ENCODE measurements at regions not wholly inside any gene's neighbourhood (a gene's known extent, or its start where the extent isn't known, plus 50 kb on each side); places are given as distances from the start of the nearest gene placed in this dataset.

GRCh38 chr13:112152846-112153245 is 85.9 kb downstream of the SOX1 start:
- CTCF ChIA-PET = no interaction called here
- Mint-ChIP-seq H3K4me1 (ENCODE audit: low read depth, unreplicated experiment) (no peaks in the 10 kb centered on the region), H3K9me3 (ENCODE audit: low read depth, unreplicated experiment) (peaks cover 2% of the 10 kb centered on the region), H3K27me3 (ENCODE audit: unreplicated experiment) (no peaks in the 10 kb centered on the region), H3K27ac (ENCODE audit: unreplicated experiment) (no peak overlapping the region), H3K4me3 (ENCODE audit: low read depth, unreplicated experiment) (no peak overlapping the region), H3K36me3 (ENCODE audit: insufficient read depth, unreplicated experiment) (no peaks in the 10 kb centered on the region)
- TF ChIP-seq, protein P1, sequence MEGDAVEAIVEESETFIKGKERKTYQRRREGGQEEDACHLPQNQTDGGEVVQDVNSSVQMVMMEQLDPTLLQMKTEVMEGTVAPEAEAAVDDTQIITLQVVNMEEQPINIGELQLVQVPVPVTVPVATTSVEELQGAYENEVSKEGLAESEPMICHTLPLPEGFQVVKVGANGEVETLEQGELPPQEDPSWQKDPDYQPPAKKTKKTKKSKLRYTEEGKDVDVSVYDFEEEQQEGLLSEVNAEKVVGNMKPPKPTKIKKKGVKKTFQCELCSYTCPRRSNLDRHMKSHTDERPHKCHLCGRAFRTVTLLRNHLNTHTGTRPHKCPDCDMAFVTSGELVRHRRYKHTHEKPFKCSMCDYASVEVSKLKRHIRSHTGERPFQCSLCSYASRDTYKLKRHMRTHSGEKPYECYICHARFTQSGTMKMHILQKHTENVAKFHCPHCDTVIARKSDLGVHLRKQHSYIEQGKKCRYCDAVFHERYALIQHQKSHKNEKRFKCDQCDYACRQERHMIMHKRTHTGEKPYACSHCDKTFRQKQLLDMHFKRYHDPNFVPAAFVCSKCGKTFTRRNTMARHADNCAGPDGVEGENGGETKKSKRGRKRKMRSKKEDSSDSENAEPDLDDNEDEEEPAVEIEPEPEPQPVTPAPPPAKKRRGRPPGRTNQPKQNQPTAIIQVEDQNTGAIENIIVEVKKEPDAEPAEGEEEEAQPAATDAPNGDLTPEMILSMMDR (IDR thresholded peaks at IDR 0.05; ENCODE audit: unreplicated experiment) = no peak
- intact Hi-C loops (cut with micrococcal nuclease; ENCODE audit: unreplicated experiment) = no loop called here
- no peak for DNase-seq
- no TSS peak for BruUV-seq (replicated peaks)

- no peaks in the 10 kb centered on the region for H3K36me3 Mint-ChIP-seq (ENCODE audit: insufficient read depth, unreplicated experiment)
- CTCF ChIA-PET = no interaction called here
- H3K4me1 Mint-ChIP-seq (ENCODE audit: low read depth, unreplicated experiment) = no peaks in the 10 kb centered on the region
- no TSS peak for BruUV-seq (replicated peaks)
- no peak overlapping the region for H3K27ac Mint-ChIP-seq (ENCODE audit: unreplicated experiment)
- intact Hi-C loops (cut with micrococcal nuclease; ENCODE audit: unreplicated experiment) = no loop called here
- no peaks in the 10 kb centered on the region for H3K27me3 Mint-ChIP-seq (ENCODE audit: unreplicated experiment)
- H3K9me3 Mint-ChIP-seq (ENCODE audit: low read depth, unreplicated experiment) = peaks cover 3% of the 10 kb centered on the region
- TF ChIP-seq, protein P1 (IDR thresholded peaks at IDR 0.05; ENCODE audit: unreplicated experiment) = no peak
- H3K4me3 Mint-ChIP-seq (ENCODE audit: low read depth, unreplicated experiment) = no peak overlapping the region
- no peak for DNase-seq
Observed at GRCh38 chr13:112153364-112153763, 86.4 kb downstream of the SOX1 start.

- intact Hi-C loops (cut with micrococcal nuclease; ENCODE audit: unreplicated experiment) = no loop called here
Observed at GRCh38 chr13:112153846-112154245, 86.9 kb downstream of the SOX1 start.

DNA sequence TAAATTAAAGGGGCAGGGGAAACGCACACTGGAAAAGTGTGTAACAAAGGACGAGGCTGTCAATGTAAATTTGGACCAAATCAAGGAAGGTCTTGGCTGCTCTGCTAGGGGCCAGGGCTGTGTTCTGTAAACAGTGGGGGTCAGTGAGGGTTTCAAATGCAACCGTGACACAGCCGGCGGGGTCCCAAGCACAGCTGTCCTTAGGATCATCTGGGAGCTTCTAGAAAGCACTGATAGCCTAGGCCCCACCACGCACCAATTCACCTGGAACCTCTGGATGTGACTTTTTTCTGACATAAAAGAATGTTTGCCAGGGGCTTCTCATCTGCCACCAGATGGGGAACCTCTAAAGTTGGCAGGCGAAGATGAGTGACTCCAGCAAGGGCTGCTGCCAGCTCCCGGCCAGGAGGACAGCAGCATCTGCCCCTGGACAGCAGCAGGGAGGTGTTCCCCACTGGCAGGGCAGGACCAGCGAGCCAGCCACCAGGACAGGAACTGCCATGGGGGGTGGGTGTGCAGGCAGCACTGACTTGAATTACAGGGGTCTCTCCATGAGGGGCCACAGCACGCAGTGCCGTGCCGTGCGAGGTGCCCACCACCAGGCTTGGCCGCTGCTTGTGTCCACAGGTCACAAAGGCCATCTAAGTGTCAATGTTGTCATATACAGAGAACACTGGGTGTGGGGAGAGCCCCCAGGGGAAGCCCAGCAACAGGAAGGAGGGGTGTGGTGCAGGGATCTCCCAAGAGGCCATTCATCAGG is 87.5 kb downstream of the SOX1 start:
- H3K4me3 Mint-ChIP-seq (ENCODE audit: low read depth, unreplicated experiment) = no peak overlapping the region
- TF ChIP-seq, protein P1 (IDR thresholded peaks at IDR 0.05; ENCODE audit: unreplicated experiment) = no peak

More at GRCh38 chr13:112153846-112154245, 86.9 kb downstream of the SOX1 start:
- H3K27ac Mint-ChIP-seq (ENCODE audit: unreplicated experiment) = no peak overlapping the region
- peaks cover 3% of the 10 kb centered on the region for H3K9me3 Mint-ChIP-seq (ENCODE audit: low read depth, unreplicated experiment)
- BruUV-seq (replicated peaks) = no TSS peak
- CTCF ChIA-PET = no interaction called here
- TF ChIP-seq, protein P1 (IDR thresholded peaks at IDR 0.05; ENCODE audit: unreplicated experiment) = no peak
- no peak overlapping the region for H3K4me3 Mint-ChIP-seq (ENCODE audit: low read depth, unreplicated experiment)
- no peaks in the 10 kb centered on the region for H3K36me3 Mint-ChIP-seq (ENCODE audit: insufficient read depth, unreplicated experiment)
- no peaks in the 10 kb centered on the region for H3K27me3 Mint-ChIP-seq (ENCODE audit: unreplicated experiment)
- H3K4me1 Mint-ChIP-seq (ENCODE audit: low read depth, unreplicated experiment) = no peaks in the 10 kb centered on the region
- DNase-seq = no peak

More for the DNA sequence above, 87.5 kb downstream of the SOX1 start:
- BruUV-seq (replicated peaks) = no TSS peak
- Mint-ChIP-seq H3K4me1 (ENCODE audit: low read depth, unreplicated experiment) (no peaks in the 10 kb centered on the region), H3K27me3 (ENCODE audit: unreplicated experiment) (no peaks in the 10 kb centered on the region), H3K9me3 (ENCODE audit: low read depth, unreplicated experiment) (peaks cover 3% of the 10 kb centered on the region), H3K27ac (ENCODE audit: unreplicated experiment) (no peak overlapping the region), H3K36me3 (ENCODE audit: insufficient read depth, unreplicated experiment) (no peaks in the 10 kb centered on the region)
- no peak for DNase-seq
- intact Hi-C loops (cut with micrococcal nuclease; ENCODE audit: unreplicated experiment) = no loop called here
- CTCF ChIA-PET = no interaction called here

Measured in Calu3 (cell line).